ENCODE measurements at regions not wholly inside any gene's neighbourhood (a gene's known extent, or its start where the extent isn't known, plus 50 kb on each side); places are given as distances from the start of the nearest gene placed in this dataset.

DNA sequence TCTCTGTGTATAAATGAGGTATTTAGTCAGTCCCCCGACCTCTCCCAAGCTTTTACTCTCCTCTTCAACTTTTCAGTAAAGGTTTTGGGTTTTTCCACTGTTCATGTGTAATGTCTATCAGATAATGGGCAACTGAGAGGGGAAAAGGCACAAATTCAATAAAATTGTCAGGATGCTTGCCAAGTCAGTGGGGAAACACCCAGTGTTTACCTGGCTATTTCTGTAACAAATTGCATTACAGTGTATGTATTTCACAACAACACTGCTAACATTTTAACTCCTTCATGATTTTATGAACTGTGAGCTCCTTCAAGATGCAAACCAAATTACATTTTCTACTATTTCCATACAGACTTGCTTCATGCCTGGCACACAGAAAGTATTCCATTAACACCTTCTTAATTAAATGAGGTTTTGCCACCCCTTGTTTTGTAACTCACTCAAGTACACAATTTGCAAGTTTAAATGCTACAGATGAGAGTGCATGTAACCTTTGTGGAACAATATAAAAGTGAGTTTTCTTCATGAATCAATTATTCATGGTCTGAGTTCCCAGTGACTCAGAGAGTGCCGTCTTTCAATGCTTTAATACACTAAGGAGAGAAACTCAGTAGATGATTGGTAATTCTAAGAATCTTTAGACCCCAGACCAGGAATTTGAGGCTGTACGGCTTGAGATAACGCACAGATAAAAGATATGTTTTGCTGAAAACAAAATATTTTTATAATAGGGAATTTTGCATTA lies 149.8 kb upstream of the TLL1 start:
- DNase-seq = no peak

DNA sequence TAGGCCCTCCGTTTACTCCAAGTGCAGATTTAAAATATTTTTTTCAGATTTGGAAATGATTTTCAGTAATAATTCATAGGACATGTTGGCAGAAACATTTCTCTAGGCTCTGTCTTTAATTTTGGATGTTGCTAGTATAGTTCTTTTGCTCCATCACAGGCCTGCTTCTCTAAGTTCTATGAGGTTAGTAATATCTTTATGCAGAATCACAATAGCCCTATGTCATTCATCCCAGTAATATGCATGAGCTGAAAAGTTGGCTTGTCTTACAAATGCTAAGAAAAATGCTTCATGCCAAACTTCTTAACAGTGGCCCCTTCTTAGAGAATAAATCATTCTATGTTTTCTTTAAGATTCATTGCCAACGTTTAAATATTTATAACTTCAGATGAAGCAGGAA lies 148.3 kb upstream of the TLL1 start:
- no peak for DNase-seq

DNA sequence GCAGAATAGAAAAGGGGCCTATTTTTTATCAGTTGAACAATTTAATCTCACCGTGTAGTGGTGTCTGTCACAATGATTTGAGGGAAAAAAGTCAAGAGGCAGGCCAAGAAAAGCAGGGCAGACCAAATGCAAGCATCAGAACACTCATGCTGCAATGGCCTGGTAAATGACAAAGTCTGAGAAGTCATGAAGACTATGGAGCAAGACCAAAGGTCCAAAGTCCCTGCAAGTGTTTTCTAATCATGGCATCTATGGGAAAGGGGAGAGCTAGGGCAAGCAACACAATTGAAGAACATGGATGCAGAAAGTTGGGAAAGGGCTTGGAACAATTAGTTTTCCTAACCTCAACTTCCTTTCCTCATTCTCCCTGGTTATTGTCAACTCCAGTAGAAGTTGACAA lies 147.7 kb upstream of the TLL1 start:
- no peak for DNase-seq

DNA sequence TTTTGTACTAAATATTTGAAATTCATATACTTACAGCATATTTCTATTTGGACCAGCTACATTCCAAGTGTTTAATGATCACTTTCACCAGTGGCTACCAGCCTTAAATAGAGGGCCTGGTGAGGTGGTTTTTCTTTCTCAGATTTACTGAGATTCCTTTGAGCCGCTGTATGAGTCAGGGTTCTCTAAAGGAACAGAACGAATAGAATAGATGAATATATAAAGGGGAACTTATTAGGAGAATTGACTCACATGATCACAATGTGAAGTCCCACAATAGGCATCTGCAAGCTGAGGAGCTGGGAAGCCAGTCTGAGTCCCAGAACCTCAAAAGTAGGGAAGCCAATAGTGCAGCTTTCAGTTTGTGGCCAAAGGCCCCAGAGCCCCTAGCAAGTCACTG lies 146.2 kb upstream of the TLL1 start:
- DNase-seq = no peak

DNA sequence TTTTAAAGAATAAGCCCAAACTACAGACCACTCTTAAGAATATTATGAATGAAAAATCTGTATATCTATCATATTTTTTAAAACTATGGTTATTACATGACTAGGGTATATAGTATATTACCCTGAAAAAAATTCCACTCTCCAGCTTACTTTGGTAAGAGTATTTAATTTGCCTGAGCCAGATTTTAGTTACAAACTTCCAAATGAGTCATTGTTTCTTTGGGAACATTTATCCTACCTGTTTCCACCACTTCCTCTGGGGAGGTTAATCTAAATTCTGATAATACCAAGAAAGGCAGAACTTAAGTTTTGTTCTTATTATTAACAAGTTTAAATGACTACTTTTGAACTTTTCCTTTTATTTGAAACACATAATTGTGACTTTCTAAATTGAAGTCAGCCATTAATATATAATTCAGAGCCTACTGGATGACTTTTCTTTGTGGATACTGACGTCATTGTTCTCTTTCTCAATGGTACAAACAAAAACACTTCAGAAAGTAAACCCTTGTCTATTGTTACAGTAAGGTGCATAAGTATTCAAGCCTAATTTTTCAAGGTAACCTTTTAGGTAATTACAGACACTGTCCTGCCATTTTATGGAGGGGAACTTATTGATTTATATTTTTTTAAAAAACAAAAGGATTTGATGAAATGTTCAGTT lies 135.6 kb upstream of the TLL1 start:
- DNase-seq = no peak

DNA sequence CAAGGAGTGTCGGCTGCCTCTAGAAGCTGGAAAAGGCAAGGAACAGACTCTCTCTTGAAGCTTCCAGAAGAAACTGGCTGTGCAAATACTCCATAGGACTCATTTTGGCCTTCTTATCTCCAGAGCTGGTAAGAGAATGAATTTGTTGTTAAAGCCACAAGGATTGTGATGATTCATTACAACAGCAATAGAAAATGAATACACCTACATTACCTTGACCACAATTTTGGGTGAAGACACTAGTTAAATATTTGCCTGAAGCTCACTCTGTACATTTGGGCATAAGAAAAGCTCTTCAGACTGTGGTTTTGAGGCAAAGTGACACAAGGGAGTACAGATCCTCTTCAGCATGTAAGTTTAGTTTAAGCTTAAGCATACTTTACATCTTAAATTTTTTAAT lies 134.5 kb upstream of the TLL1 start:
- no peak for DNase-seq

DNA sequence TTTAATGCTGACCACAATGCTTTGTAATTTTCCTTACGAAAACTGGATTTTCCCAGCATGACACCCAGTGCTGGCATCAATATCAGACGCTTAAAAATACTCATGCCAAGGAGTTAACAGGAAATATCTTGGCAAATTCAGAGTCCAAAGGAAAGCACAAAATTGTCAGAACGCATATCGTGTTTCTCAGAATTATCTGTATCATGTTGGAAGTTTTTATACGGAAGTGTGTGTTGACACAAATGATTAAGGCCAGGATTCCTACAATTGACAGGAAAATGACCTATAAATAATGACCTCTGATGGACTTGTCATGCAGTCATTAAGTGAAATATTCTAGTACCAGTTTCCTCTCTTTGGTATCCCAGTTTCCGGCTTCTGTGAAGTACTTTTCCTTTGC lies 132.1 kb upstream of the TLL1 start:
- no peak for DNase-seq

DNA sequence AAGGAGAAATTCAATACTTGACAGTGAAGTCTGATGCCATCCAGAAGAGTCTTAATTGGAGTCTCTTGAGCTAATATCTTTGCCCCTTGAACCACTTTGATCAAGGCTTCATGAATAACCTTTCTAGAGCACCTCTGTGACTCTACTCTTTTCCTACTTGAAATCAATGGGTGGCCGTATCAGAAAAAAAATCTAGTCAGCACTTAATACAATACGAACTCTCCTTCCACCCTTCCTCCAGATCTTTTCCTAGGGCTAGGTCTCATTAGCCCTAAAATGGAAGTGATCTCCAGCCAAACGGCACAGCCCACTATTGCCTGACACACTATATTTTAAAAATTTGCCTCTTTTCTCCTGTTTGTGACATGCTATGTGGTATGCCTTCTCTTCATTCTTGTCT lies 129.6 kb upstream of the TLL1 start:
- no peak for DNase-seq

DNA sequence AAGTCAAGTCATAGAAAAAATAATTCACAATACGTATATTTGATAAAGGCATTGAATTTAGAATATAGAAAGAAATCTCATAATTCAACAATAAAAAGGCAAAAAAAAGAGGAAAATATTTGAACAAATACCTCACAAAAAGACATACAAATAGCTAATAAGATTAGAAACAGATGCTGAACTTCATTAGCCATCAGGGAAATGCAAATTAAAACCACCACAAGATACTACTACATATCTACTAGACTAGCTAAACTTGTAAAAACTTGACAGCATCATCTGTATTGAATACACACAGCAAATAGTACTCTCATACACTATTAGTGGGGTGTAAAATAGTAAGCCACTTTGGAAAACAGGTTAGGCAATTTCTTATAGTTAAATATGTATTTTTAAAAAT lies 128.7 kb upstream of the TLL1 start:
- DNase-seq = no peak

DNA sequence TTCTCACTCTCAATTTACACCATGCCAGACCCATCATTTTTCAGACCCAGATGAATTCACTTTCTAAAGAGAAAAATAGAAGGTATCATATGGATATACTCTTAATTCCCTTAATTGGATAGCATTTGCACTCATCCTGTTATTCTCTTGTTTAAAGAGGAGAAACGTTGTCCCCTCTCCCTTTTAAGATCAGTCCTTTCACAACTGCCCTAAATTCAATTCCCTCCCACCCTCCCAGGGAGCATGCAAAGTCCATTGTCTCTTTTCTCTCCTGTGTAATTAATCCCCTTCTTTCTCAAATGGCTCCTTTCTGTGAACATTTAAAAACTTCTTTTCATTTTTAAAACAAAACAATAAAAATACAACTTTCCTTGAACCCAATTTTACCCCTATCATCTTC lies 124.7 kb upstream of the TLL1 start:
- no peak for DNase-seq

DNA sequence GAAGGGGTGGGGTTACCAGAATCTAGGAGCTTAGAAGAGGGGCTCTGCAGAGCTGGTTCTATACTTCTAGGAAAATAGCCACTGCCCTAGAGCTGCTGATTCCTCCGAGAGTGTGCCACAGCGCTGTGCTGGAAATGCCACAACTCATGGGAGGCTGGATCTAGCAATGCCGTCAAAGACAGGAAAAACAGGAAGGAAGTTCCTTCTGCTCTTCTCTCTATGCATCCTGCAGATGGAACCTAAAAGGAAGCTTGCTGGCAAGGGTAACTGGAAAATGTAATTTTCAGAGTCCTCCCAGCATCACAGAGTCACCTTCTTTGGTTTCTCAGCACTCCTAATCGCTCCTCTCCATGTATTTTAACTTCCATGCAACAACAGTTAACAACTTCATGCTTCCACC lies 121.2 kb upstream of the TLL1 start:
- DNase-seq = no peak

DNA sequence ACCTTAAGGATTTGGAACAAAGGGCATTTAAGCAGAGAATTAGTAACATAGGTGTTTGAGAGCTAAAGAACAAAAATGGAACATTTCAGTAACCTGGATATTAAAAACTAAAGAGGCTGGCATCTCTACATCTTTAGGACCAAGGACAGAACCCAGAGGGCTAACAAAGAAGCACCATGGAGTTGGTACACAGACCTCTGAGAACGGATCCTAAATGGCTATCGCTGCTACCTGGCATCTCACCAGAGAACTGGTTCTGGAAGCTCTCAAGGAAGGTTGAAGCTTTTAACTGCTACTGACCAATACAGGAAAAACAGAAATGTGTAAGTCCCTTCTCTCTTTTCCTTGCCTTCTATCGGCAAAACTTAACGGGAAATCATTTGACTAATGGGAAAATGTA lies 118.4 kb upstream of the TLL1 start:
- DNase-seq = no peak

DNA sequence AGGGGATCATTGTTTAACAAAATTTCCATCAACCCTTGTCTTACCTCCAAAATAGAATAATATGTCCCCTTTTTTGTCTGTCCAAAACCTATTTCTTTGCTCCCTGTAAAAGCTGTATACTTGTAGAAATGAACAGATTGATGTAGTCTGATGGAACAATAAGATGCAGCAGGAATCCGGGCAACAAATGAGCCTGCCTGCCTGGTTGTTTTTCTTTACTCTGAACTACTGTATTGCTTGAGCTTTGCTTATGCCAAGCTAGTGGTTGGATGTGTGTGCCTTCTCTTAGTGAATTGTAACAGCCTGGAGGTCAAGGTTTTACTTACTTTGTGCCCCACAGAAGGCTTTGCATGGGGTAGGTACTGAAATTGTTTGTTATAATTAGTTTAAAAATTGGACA lies 116.2 kb upstream of the TLL1 start:
- DNase-seq = no peak

DNA sequence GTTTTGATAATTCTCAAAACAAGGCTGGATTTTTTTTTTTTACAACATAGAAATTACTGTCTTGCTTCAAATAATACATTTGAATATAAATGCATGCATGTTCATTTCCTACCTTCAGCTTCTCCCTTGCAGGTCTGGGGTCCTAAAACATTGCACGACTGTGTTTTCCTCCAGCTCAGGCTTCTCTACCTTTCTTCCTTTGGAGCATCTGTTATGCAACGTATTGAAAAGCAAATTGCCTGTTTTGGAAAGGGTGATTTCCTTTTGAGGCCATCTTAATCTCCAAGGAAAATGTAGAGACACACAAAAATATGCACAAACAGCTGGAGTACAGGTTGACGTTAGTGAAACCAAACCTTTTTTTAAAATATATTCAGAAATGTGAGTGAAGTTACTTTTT lies 115.6 kb upstream of the TLL1 start:
- no peak for DNase-seq

DNA sequence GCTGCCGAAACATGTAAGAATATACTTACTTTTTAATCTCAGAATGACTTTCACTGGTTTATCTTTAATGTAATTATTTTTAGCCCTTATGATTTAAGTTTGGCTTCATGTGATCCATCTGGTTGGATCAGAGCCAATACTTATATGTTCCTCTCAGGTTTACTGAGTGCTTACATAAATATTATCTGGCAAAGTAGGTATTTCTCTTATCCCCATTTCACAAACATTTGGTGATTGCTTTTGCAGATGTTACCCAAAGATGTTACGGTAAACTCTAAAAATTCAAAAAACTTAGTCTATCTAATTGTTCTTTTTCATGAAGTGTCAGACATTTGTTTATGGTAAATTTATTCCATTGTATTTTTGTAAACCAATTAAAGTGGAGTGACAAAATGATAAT lies 115.0 kb upstream of the TLL1 start:
- no peak for DNase-seq

DNA sequence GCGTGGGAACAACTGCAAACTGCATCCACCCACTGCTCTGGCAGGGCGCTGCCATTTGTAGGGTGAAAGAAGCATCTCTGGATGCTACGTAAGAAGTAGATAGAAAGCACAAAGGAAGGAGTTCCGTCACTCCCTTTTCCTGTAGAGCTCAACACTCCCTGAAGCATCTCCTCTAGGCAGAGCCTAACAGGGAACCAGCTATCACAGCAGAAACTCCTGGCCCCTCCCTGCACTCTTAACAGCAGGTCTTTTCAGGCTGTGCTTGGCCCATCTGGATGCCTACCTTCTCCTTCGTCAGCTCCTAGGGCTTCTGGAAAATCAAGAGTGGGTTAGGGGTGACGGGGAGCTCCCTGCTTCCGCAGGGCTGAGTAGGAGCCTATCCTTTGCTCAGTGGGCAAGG lies 112.9 kb upstream of the TLL1 start:
- no peak for DNase-seq

DNA sequence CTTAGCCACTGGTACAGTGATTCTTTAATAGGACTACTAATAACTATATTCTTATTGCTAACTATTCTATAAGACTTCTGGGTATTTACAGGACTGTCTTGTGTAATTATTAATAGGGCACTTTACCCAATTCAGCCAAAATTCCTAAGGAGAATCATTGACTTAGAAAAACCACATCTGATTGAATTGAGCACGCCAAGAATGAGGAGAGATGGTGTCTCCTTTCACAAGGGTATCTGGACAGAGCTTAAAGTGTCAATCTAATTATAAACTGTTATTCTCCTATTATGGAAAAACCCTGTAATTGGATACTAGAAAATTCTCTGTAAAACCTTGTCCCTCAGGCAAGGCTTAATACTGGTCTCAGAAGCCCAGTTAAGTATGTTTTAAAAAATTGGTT lies 111.1 kb upstream of the TLL1 start:
- no peak for DNase-seq

DNA sequence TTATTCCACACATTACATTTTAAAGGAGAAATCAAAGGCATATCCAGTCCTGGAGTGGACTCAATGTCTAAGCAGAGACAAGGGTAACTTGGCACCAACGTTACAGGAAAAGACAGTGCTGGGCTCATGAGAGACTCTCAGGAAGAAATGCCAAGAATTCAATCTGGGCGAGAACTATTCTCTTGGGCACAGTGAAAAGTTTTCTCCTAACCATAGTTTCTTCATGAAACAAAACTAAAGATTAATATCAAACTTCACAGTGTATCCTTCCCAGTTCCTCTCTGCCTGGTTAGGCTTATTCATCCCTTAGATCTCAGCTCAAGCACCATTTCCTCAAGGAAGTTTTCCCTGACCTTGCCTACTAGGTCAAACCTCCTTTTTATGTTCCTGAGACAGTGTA lies 109.4 kb upstream of the TLL1 start:
- DNase-seq = no peak

DNA sequence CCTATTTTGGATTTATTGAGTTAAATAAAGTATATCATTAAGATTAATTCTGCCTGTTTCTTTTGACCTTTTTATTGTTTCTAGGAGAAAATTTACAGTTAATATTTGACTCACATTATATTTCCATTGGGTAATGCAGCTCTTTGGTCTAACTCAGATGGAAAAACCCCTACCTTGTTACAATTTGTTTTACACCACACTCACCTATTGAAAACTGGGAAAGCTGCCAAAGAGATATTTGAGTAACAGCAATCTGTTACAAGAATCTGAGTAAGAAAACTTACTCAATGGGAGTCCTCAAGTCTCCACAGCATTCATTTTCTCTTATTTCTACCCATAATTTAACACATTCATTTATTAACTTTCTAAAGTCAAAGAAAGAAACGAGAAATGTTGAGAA lies 108.0 kb upstream of the TLL1 start:
- DNase-seq = no peak

DNA sequence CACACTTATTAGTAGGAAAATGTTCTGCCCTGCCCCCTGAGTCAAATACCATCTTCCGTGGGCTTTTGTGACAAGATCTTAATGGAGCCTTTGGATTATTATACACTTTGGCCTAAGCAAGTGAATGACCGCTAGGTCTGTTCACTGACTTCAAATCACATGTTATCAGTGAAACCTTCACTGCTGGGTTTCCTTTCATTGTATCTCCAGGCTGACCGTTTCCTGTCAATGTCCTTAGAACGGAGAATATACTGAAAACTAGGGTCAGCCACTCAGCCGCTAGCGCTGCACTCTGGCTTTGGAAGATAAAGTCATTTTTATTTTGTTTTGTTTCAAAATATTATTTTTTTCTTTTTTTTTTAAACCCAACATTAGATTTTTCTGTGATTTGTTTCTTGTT lies 107.0 kb upstream of the TLL1 start:
- no peak for DNase-seq

DNA sequence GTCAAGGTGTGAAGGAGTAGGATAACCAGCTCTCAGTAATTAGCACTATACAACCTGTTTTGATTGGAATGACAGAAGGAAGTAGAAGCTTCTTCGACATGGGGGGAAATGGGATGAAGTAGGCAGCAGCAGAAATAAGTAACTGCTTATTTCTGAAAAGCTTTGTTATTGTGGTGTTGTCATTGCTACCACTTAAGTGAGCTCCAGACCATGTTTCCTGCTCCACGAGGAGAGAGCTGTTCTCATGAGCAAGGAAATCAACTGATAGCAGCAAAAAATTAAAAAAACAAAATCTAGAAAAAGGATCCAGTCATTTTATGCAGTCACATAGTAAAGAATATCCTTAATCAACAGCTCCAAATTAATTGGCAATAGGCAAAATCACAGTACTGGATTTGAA lies 106.1 kb upstream of the TLL1 start:
- no peak for DNase-seq

DNA sequence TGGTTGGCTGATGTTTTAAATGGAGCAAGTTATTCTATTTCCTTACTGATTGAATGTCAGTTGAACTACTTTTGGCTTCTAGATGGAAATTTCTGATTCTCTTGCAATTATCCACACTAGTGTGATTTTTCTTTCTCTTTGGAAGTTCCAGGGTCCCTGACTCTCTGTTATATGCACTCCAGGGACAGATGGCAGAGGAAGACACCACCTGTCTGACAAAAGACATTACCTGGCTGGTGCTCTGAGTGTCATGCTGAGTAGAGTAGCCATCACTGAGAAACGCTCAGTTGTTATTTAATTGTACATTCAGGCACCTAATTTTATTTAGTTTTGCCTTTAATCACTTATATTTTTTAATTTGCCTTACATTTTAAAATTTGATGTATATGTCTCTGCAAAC lies 105.4 kb upstream of the TLL1 start:
- DNase-seq = no peak

DNA sequence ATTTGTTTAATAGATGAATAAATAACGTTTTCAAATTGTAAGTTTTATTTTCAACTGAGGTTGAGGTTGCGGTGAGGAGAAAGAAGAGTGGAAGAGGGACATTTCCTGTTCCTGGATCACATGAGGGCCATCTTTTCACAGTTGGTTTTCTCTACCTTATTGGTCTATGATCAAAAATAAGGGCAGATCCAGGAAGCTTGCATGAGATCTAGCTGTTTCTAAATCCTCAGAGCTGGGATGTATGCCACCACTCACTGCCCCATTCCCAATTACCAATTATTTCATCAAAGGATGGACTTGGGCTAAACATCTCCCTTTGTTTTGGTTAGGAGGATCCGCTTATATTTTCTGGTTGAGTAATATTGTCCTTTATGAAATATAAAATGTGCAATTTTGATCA lies 104.8 kb upstream of the TLL1 start:
- no peak for DNase-seq

DNA sequence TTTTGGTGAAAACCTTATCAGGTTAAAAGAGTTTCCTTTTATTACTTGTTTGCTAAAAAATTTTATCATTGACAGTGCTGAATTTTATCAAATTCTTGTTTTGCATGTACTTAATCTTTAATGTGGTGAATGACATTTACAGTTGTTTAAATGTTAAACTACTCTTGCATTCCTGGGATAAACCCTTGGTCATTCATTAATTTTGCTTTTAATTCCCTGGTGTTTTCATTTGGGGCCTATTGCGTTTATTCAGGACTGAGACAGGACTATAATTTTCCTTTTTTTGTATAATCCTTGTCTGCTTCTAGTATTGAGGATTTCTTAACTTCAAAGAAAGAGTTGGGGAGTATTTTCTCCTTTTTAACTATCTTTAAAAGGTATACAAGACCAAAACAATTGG lies 98.7 kb upstream of the TLL1 start:
- DNase-seq = no peak
